ENCODE measurements at regions not wholly inside any gene's neighbourhood (a gene's known extent, or its start where the extent isn't known, plus 50 kb on each side); places are given as distances from the start of the nearest gene placed in this dataset.

DNA sequence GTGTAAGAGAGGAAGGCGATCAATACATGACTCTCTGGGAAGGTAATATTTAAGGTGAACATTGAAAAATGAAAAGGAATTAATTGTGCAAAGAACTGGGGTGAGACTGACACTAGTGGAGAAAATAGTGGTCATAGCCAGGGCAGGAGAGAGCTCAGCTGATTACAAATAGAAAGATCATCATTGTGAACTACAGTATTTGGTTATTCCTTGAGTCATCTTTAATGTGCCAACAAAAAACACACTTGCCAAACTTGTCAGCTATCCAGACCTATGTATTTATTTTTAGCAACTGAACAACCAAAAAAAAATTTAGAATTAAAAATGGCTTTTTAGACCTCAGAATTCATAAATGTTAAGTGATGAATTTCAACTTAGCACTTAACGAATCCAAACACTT, 749.8 kb upstream of the CDH9 start:
- TF ChIP-seq, protein P1, sequence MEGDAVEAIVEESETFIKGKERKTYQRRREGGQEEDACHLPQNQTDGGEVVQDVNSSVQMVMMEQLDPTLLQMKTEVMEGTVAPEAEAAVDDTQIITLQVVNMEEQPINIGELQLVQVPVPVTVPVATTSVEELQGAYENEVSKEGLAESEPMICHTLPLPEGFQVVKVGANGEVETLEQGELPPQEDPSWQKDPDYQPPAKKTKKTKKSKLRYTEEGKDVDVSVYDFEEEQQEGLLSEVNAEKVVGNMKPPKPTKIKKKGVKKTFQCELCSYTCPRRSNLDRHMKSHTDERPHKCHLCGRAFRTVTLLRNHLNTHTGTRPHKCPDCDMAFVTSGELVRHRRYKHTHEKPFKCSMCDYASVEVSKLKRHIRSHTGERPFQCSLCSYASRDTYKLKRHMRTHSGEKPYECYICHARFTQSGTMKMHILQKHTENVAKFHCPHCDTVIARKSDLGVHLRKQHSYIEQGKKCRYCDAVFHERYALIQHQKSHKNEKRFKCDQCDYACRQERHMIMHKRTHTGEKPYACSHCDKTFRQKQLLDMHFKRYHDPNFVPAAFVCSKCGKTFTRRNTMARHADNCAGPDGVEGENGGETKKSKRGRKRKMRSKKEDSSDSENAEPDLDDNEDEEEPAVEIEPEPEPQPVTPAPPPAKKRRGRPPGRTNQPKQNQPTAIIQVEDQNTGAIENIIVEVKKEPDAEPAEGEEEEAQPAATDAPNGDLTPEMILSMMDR (IDR thresholded peaks at IDR 0.05), result no peak
- TF ChIP-seq POLR2A (IDR thresholded peaks at IDR 0.05), result no peak

All from testis (tissue), 2 donors.